Astrocyte of the hippocampus (primary cell): ENCODE measurements at regions not wholly inside any gene's neighbourhood (a gene's known extent, or its start where the extent isn't known, plus 50 kb on each side); places are given as distances from the start of the nearest gene placed in this dataset.

ENCODE experiments used
- DNase-seq: peaks from one replicate; pipeline ENCODE4 v3.0.0; 2011; ENCODE audit warnings: low read depth, low spot score

DNA sequence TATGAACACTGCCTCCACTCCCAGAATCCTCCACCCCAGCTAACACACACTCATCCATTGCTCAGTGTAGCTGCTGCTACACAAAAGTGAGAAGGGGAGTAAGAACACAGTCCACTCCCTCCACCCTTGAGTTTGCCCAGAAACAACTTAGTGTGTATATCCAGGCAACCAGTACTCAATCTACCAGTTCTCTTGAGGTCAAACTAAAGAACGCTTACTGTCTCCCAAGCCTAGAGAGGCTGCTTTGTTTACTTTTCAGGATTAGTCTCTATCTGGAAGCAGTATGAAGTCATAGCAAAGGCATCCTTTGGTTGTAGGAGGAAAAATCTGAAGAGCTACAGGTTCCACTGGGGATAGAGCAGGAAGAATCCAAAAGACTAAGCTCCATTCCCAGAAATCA lies 296.3 kb downstream of the KCNN2 start:
- DNase-seq: peak; percentile 3

DNA sequence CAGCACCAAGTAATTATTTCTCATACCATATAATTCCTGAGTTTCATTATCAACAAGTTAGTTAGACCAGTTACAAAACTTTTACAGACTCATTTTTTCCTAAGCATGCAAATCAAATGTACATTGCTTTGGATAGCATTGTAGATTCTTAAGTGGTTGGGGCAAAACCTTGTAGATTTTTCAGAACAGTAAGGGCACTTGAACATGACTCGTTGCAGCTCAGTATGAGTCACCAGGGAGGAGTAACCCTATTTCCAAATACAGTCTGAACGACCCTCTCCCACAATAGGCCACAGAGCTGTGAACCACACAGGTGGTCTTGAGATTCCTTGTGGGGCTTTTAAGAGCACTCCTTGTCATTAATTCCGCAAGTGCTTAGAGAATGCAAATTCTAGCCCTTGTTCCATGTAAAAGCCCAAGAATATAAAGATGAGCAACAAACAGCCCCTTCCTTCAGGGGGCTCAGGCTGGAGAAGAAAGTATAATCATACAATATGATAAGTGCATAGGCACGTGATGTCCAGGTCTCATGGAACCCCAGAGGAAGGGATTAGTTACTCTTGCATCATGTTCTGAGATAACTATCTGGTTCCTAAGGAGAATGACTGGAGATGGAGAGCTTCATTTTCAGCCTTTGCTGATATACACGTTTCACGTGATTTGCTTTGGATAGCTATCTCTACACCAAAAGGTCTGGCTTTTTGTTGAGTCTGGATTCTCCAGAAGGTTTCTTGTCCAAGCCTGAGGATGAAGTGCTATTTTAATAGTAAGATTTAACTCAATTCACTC lies 295.7 kb downstream of the KCNN2 start:
- DNase-seq: no peak

DNA sequence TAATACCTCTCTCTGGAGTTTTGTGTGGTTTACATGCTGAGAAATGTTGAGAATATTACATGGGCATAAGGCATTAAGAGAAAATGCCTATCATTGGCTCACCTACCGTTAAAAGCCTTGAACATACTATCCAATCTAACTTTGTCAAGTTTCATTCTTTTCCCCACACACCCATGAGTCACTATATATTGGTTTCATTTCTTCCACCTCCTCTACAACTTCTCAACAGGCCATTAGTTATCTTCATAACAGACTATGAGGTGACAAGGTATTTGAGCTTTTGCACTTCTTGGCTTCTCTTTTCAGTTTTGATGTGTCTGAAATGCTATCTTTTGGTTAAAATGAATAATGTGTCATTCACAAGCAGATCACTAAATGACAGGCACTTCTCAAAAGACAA lies 288.0 kb downstream of the KCNN2 start:
- DNase-seq: no peak

DNA sequence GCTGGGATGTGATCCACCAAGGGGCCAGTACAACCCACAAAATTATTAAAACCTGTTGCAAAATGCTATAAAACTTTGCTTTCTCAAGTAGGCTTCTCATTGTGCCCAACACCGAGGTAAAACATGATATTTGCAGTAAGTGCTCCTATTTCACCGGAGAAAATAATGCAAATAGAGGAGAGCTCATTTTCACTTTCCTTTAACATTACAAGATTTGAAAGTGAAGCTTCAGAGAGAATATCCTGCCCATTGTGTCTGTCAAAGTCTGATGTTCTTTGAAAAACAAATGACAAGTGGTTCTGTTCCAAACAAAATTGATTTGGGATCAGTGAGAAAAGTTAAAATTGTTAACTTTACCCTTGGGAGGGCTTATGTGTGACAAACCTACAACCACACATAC lies 287.1 kb downstream of the KCNN2 start:
- DNase-seq: no peak

DNA sequence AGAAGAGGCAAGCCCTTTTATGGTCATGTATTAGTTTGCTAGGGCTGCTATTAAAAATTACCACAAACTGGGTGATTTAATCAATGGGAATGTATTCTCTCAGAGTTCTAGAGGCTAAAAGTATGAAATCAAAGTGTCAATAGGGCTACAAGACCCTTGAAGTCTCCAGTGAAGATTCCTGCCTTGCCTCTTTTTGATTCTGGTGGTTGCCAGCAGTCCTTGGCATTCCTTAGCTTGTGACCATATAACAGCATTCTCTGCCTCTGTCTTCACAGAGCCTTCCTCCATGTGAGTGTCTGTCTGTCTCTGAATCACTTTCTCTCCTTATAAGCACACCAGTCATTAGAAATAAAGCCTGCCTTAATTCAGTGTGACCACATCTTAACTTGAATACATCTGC lies 282.7 kb downstream of the KCNN2 start:
- no peak for DNase-seq

DNA sequence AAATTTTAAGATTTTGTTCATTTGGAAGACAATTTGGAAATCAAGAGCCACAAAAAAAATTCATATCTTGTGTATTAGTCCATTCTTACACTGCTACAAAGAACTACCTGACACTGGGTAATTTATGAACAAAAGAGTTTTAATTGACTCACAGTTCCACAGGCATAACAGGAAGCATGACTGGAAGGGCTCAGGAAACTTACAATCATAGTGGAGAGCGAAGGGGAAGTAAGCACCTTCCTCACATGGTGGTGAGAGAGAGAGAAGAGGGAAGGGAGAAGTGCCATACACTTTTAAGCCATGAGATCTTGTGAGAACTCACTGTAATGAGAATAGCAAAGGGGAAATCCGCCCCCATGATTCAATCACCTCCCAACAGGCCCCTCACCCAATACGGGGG lies 274.4 kb downstream of the KCNN2 start:
- DNase-seq: no peak

DNA sequence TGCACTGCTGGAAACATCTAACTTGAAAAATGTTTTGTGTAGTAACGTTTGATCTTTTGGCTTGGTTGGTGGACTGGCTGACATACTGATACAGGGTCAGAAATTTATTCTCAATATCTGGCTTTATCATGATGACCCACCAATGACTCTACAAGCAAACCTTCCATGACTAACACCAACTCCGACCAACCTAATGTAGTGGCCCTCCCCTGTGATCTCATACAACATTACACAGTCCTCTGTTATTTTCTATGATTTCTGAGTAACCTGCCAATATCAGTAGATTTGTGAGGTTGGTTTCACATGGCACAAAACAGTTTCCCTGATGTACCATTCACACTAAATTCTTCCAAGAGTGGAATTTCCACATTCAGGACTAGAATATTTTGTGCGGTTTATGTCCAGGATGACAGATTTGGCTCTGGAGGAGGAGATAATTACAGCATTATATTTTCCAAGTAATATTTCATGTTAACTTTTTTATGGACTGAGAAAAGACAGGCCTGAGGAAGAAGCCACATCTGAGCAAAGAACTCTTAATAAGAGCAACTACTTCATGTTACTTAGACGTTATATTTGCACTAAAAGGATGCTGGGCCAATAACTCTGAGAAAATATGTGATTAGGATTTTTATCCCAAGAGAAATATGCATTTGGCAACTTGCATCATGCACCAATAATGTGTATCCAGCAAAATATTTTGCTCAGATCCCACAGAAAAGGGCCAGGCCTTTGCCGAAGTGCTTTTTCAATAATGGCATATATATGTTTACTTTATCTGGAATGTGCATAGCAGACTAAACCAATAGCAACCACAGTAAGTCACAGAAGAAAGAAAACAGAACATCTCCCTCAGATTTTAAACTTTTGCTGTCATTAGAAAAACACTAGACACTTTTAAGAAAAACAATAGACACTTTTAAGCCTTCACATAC lies 273.4 kb downstream of the KCNN2 start:
- DNase-seq: no peak

DNA sequence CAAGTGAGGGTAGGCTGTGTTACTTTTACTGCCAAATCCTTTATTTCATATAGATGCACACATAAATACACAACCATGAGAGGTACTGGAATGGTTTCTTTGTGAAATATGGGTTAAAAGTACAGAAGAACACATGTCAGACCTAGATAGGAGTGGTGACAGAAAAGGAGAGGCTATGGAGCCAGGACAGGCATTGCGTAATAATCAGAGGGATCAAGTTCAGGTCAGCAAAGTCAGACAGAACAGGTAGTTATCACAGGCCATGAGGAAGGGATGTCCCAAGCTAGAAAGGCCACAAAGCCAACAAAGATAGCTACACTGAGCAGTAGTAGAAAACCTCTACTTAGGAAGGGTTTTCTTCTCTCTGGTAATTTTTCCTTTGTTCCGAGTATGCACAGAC lies 272.6 kb downstream of the KCNN2 start:
- no peak for DNase-seq

DNA sequence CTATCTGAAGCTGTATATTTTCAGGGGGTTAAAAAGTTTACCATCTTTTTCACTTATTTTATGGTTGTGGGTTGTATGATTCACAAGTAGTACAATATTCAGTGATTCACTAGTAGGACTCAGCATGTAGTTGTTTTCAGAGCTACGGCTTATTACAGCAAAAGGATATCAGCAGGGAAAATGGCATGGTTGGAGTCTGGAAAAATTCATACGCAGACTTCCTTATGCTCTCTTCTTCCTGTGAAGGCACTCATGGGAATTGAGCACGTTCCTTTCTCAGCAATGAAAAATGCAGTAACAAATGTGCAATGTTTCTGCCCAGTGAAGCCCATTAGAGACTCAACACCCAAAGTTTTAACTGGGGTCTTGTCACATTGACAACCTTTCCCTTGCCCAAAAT lies 250.5 kb downstream of the KCNN2 start:
- no peak for DNase-seq

DNA sequence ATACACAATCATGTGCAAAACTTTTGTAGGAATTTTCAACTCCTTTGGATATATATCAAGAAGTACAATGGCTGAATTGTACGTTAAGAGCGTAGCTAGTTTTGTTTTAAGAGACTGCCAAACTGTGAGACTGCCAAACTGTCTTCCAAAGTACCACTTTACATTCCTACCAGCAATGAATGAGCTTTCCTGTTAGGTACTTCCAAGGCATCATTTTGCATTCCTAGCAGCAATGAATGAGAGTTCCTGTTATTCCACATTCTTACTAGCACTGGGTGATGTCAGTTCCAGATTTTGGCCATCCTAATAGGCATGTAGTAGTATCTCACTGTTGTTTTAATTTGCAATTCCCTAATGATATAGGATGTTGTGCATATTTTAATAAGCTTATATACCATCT lies 219.3 kb downstream of the KCNN2 start:
- no peak for DNase-seq

DNA sequence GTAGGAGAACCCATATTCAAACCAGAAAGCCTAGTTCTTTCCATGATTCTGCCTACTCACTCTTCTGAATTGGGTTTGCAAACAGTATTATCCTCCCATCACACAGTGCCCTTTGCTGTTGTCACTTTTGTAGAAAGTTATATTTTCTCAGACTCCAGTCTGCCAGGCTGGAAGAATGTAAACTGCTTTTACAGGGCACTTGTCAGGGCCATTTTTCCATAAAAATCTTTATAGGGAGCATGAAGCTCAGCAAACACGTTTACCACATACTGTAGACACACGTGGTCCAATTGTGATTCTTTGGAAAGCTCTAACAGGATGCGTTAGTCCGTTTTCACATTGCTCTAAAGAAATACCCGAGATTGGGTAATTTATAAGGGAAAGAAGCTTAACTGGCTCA lies 204.0 kb downstream of the KCNN2 start:
- no peak for DNase-seq

DNA sequence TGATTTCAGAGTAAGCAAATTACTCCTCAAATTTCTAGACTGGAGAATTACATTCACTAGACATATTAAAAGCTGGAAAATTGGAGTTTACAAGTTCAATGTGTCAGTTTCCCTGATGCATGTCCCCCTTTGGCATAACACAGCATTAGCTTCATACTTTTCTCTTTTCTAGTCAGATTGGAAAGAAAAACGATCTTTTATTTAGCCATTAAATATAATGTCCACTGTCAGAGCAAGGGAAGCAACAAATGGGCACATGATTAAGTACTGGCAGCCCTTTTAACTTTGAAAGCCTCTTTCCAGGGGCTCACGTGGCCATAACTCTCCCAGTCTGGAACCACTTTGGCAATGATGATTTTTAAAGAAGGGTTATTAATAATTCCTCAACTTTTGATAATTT lies 203.3 kb downstream of the KCNN2 start:
- DNase-seq: no peak

DNA sequence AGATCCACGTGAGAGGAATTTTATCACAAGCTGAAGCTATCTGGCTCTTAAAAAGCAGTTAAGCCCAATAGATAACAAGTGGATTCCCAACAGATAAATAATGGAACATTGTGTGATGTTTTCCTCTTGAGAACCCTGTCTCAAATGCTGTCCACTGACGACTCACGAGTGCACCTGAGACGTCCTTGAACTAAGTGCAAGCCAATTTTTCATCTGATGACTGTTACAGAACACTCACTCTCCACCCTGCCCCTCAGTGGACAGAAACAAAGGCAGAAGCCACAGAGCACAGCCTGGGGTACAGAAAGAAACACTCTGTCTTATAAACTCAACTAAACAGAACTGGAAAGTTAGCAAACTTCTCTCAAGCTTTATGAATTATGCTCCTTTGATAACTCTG lies 199.5 kb downstream of the KCNN2 start:
- DNase-seq: no peak
